Transverse colon (tissue), 4 donors: ENCODE measurements at regions not wholly inside any gene's neighbourhood (a gene's known extent, or its start where the extent isn't known, plus 50 kb on each side); places are given as distances from the start of the nearest gene placed in this dataset.

Source experiments
- DNase-seq: peaks from one replicate; pipeline ENCODE4 v3.0.0-alpha.2; 2019
- H3K27ac ChIP-seq, 4 donors: fragments of 200-600 bp; sonication (generic); 2 replicates each; pipeline ENCODE4 v1.5.1; 2016 to 2018; ENCODE audit warnings: inconsistent platforms in 4 of 4
- H3K27me3 ChIP-seq: fragments of 200-600 bp; sonication (generic); 2 replicates; pipeline ENCODE4 v1.5.1; 2017; ENCODE audit warnings: inconsistent platforms
- H3K36me3 ChIP-seq, 4 donors: fragments of 200-600 bp; sonication (generic); 2 replicates each; pipeline ENCODE4 v1.5.1; 2017 to 2019; ENCODE audit warnings: inconsistent platforms in 4 of 4
- H3K4me1 ChIP-seq, 4 donors: fragments of 200-600 bp; sonication (generic); 2 replicates each; pipeline ENCODE4 v1.5.1; 2017 to 2020; ENCODE audit warnings: inconsistent platforms in 4 of 4
- H3K4me3 ChIP-seq, 4 donors: fragments of 200-600 bp; sonication (generic); 1 replicate in 1 of 4; 2 replicates in 3 of 4; pipeline versions ENCODE4 v1.5.1 to v1.6.1; 2017 to 2019; ENCODE audit warnings: inconsistent platforms in 4 of 4
- H3K9me3 ChIP-seq, 2 donors: fragments of 200-600 bp; sonication (generic); 2 replicates each; pipeline ENCODE4 v1.5.1; 2017 to 2019; ENCODE audit warnings: inconsistent platforms in 2 of 2
- EP300 ChIP-seq: sonication (generic); formaldehyde crosslinking; IDR thresholded peaks from one replicate; pipeline ENCODE4 v1.6.1; 2017; ENCODE audit warnings: antibody characterized with exemption, low read depth
- POLR2A ChIP-seq: fragments of 450-650 bp; IDR thresholded peaks from one replicate; pipeline ENCODE4 v1.6.1; 2016; ENCODE audit warnings: antibody characterized with exemption, mild to moderate bottlenecking, moderate library complexity
- POLR2AphosphoS5 ChIP-seq, 3 donors: sonication (generic); formaldehyde crosslinking; IDR thresholded peaks; one replicate each; pipeline ENCODE4 v1.6.1; 2016; ENCODE audit warnings: antibody characterized with exemption in 3 of 3
- WGBS, 2 donors: methylation state at CpG; one replicate each; pipeline ENCODE4 v1.1.5; 2018; ENCODE audit warnings: low coverage in 1 of 2; 5-methylcytosine and 5-hydroxymethylcytosine counted together
- in situ Hi-C, 4 donors: fragments of 200-750 bp; cut with MboI; loops; one replicate each; pipeline versions ENCODE4 v1.15.0 to v1.15.1; 2017; ENCODE audit warnings: low sequenced_read_pairs in 3 of 4, low pct_ligation_motif_present in 1 of 4, low pct_unique_long_range_greater_than_20kb in 1 of 4
- intact Hi-C: fragments of 100-400 bp; cut with DNase I; formaldehyde crosslinking; loops from one replicate; pipeline ENCODE4 v1.15.1; 2023; ENCODE audit warnings: low total_unique reads
- TF ChIP-seq, protein P1 (sequence below), 5 experiments: fragments of 200-600 bp in 3 of 5; fragments of 450-650 bp in 2 of 5; sonication (generic) in 3 of 5; IDR thresholded peaks; 1 replicate in 2 of 5; 2 replicates in 3 of 5; pipeline ENCODE4 v1.5.1; 2016 to 2017; ENCODE audit warnings: antibody characterized with exemption in 5 of 5, inconsistent platforms in 3 of 5, mild to moderate bottlenecking in 2 of 5, moderate library complexity in 1 of 5

DNA sequence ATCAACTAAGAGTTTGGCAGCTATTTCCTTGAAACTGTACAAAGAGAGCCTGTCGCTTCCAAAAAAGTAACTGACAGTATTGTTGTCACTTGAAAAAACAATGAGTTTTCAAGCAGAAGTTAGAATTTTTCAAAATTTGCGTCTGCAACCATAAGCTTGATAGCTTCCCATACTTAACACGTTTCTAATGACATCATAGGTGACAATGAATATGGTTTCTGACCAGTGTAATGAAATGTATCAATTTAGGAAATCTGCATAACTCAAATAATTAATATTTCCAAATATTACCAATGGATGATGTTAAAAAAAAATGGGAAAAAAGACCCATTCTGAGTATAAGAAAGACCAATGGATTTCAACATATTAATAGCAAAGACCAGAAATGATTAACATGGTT is 165.4 kb upstream of the CRY1 start:
- intact Hi-C loops: no loop called here
- Histone ChIP-seq H3K27me3 (no peaks in the 10 kb centered on the region), H3K4me3 (no peak overlapping the region), H3K9me3 (no peaks in the 10 kb centered on the region), H3K27ac (no peak overlapping the region), H3K4me1 (no peaks in the 10 kb centered on the region), H3K36me3 (no peaks in the 10 kb centered on the region)
- WGBS, 2 donors: 82% methylated on average over 3 of the region's 3 CpGs
- no peak for TF ChIP-seq POLR2AphosphoS5 (IDR thresholded peaks at IDR 0.05)
- TF ChIP-seq POLR2A: no peak
- DNase-seq: no peak
- in situ Hi-C loops: no loop called here

DNA sequence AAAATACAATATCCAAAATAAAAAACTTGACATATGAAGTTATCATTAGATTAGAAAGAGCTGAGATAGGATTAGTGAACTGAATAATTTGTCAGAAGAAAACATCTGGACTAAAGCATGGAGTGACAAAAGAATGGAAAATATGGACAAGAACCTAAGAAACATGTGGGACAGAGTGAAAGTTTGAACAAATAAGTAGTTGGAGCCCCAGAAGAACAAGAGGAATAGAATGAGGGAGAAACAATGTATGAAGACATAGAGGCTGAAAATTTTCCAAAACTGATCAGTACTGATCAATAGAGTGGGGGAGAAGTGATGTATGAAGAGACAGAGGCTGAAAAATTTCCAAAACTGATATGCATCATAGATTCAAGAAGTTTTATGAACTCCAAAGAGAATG is 170.6 kb upstream of the CRY1 start:
- Histone ChIP-seq H3K27ac (no peak overlapping the region), H3K27me3 (no peaks in the 10 kb centered on the region), H3K4me1 (no peaks in the 10 kb centered on the region), H3K4me3 (no peak overlapping the region), H3K36me3 (no peaks in the 10 kb centered on the region), H3K9me3 (no peaks in the 10 kb centered on the region)
- intact Hi-C loops (no loop called here), in situ Hi-C loops (no loop called here)
- DNase-seq: no peak
- no peak for TF ChIP-seq EP300
- TF ChIP-seq, protein P1, sequence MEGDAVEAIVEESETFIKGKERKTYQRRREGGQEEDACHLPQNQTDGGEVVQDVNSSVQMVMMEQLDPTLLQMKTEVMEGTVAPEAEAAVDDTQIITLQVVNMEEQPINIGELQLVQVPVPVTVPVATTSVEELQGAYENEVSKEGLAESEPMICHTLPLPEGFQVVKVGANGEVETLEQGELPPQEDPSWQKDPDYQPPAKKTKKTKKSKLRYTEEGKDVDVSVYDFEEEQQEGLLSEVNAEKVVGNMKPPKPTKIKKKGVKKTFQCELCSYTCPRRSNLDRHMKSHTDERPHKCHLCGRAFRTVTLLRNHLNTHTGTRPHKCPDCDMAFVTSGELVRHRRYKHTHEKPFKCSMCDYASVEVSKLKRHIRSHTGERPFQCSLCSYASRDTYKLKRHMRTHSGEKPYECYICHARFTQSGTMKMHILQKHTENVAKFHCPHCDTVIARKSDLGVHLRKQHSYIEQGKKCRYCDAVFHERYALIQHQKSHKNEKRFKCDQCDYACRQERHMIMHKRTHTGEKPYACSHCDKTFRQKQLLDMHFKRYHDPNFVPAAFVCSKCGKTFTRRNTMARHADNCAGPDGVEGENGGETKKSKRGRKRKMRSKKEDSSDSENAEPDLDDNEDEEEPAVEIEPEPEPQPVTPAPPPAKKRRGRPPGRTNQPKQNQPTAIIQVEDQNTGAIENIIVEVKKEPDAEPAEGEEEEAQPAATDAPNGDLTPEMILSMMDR (IDR thresholded peaks at IDR 0.05): no peak
- TF ChIP-seq POLR2AphosphoS5 (IDR thresholded peaks at IDR 0.05): no peak
- no peak for TF ChIP-seq POLR2A

DNA sequence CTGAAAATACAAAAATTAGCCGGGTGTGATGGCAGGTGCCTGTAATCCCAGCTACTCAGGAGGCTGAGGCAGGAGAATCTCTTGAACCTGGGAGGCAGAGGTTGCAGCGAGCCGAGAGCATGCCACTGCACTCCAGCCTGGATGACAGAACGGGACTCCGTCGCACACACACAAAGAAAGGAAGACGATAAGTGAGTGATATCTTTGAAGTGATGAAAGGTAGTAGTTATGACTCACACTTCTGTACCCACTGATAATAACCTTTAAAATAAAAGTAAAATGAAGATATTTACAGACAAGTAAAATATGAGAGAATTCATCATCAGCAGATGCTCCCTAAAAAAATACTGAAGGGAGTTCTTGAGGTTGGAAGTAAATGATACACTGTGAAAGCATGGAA is 171.3 kb upstream of the CRY1 start:
- TF ChIP-seq, protein P1 (IDR thresholded peaks at IDR 0.05): no peak
- TF ChIP-seq EP300 (no peak), POLR2AphosphoS5 (IDR thresholded peaks at IDR 0.05) (no peak), POLR2A (no peak)
- 88% methylated on average over 7 of the region's 7 CpGs for WGBS, 2 donors

DNA sequence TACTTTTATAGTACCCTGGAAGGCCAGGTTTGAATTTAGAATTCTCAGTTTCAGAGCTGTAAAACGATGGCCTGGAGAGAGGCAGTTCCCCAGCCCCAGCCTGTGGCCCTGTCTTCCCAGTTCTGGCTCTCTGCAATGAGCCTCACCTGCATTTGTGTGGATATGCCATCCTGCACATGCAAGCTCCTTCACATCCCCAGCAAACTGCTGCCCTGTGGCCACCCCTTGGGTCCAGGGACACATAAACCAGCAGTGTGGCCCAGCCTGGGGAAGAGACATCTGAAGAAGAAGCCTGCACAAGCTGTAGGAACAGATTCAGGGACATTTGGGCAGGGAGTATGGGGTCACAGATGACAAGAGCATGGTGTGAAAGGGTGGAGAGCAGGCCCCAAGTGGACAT is 174.3 kb upstream of the CRY1 start:
- Histone ChIP-seq H3K9me3 (no peaks in the 10 kb centered on the region), H3K27ac (no peak overlapping the region), H3K36me3 (no peaks in the 10 kb centered on the region), H3K27me3 (no peaks in the 10 kb centered on the region), H3K4me1 (no peaks in the 10 kb centered on the region), H3K4me3 (no peak overlapping the region)
- in situ Hi-C loops: no loop called here
- no peak for DNase-seq
- intact Hi-C loops: no loop called here
- WGBS, 2 donors: 50% methylated on average over 1 of the region's 1 CpG; no CpG with 5 or more reads in 1 of the 2 donors
- no peak for TF ChIP-seq POLR2AphosphoS5 (IDR thresholded peaks at IDR 0.05)
- no peak for TF ChIP-seq POLR2A
- TF ChIP-seq, protein P1 (IDR thresholded peaks at IDR 0.05): no peak
- no peak for TF ChIP-seq EP300

More for the DNA sequence above, 171.3 kb upstream of the CRY1 start:
- H3K27me3 ChIP-seq: no peaks in the 10 kb centered on the region
- DNase-seq: no peak
- no peaks in the 10 kb centered on the region for H3K4me1 ChIP-seq
- intact Hi-C loops (no loop called here), in situ Hi-C loops (no loop called here)
- no peaks in the 10 kb centered on the region for H3K36me3 ChIP-seq
- H3K4me3 ChIP-seq: no peak overlapping the region
- H3K9me3 ChIP-seq: no peaks in the 10 kb centered on the region
- no peak overlapping the region for H3K27ac ChIP-seq

DNA sequence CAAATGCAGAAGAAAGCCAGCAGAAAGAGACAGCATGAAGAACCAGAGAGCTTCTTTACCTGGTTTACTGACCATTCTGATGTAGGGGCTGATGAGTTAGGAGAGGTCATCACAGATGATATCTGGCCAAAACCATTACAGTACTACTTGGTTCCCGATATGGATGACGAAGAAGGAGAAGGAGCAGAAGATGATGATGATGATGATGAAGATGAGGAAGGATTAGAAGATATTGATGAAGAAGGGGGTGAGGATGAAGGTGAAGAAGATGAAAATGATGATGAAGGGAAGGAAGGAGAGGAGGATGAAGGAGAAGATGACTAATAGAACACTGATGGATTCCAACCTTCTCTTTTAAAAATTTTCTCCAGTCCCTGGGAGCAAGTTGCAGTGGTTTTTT is 178.2 kb upstream of the CRY1 start:
- in situ Hi-C loops: no loop called here
- intact Hi-C loops: no loop called here
- Histone ChIP-seq H3K4me3 (no peak overlapping the region), H3K4me1 (no peaks in the 10 kb centered on the region), H3K27me3 (no peaks in the 10 kb centered on the region), H3K27ac (no peak overlapping the region), H3K36me3 (no peaks in the 10 kb centered on the region), H3K9me3 (no peaks in the 10 kb centered on the region)
- TF ChIP-seq POLR2A (no peak), EP300 (no peak), POLR2AphosphoS5 (IDR thresholded peaks at IDR 0.05) (no peak)
- DNase-seq: no peak
- 91% methylated on average over 2 of the region's 2 CpGs; no CpG with 5 or more reads in 1 of the 2 donors for WGBS, 2 donors
